ENCODE measurements at regions not wholly inside any gene's neighbourhood (a gene's known extent, or its start where the extent isn't known, plus 50 kb on each side); places are given as distances from the start of the nearest gene placed in this dataset.

GRCh38 chr11:93902921-93903320 is 52.5 kb upstream of the VSTM5 start:
- no peaks in the 10 kb centered on the region for H3K4me1 ChIP-seq (ENCODE audit: insufficient read depth, low read length)
- no peaks in the 10 kb centered on the region for H3K27me3 ChIP-seq (ENCODE audit: insufficient read depth, low read length)
- H3K36me3 ChIP-seq (ENCODE audit: insufficient read depth, low read length), result no peaks in the 10 kb centered on the region
- no peak overlapping the region for H3K4me3 ChIP-seq (ENCODE audit: insufficient read depth, low read length)
- no peaks in the 10 kb centered on the region for H4K20me1 ChIP-seq (ENCODE audit: insufficient read depth, low read length)
- TF ChIP-seq, protein P1, sequence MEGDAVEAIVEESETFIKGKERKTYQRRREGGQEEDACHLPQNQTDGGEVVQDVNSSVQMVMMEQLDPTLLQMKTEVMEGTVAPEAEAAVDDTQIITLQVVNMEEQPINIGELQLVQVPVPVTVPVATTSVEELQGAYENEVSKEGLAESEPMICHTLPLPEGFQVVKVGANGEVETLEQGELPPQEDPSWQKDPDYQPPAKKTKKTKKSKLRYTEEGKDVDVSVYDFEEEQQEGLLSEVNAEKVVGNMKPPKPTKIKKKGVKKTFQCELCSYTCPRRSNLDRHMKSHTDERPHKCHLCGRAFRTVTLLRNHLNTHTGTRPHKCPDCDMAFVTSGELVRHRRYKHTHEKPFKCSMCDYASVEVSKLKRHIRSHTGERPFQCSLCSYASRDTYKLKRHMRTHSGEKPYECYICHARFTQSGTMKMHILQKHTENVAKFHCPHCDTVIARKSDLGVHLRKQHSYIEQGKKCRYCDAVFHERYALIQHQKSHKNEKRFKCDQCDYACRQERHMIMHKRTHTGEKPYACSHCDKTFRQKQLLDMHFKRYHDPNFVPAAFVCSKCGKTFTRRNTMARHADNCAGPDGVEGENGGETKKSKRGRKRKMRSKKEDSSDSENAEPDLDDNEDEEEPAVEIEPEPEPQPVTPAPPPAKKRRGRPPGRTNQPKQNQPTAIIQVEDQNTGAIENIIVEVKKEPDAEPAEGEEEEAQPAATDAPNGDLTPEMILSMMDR (IDR thresholded peaks at IDR 0.05; ENCODE audit: extremely low read depth, low read depth, low read length), result no peak
- no peak overlapping the region for H2AFZ ChIP-seq (ENCODE audit: low read length)
- no peaks in the 10 kb centered on the region for H3K9me3 ChIP-seq (ENCODE audit: low read depth, low read length)
- H3K4me2 ChIP-seq (ENCODE audit: insufficient read depth, low read length), result no peak overlapping the region
- no peak for DNase-seq (ENCODE audit: insufficient read length, low spot score, missing footprints)
- no peak overlapping the region for H3K27ac ChIP-seq (ENCODE audit: low read depth, low read length)
- no peaks in the 10 kb centered on the region for H3K79me2 ChIP-seq (ENCODE audit: insufficient read depth, low read length)

DNA sequence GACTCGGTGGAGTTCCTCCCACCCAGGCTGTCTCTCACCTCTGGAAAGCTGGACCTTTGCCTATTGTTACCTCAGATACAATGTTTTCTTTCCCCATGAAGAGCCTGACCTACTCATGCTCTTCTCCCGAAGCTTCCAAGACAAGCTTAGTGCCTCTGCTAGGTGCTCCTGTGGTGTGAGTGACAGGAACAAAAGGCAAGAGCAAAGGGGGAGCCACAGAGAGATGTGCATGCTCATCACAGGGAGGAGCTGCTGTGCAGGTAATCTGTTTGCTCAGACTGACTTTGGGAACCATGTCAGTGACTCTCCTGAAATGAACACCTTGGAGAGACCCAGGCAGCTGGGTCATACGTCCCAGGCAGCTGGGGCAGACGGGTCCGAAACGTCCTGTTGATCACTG is 53.6 kb upstream of the VSTM5 start:
- H3K4me2 ChIP-seq (ENCODE audit: insufficient read depth, low read length), result no peak overlapping the region
- no peak for DNase-seq (ENCODE audit: insufficient read length, low spot score, missing footprints)
- H3K9me3 ChIP-seq (ENCODE audit: low read depth, low read length), result no peaks in the 10 kb centered on the region
- H4K20me1 ChIP-seq (ENCODE audit: insufficient read depth, low read length), result no peaks in the 10 kb centered on the region
- no peak overlapping the region for H2AFZ ChIP-seq (ENCODE audit: low read length)
- no peaks in the 10 kb centered on the region for H3K27me3 ChIP-seq (ENCODE audit: insufficient read depth, low read length)
- H3K79me2 ChIP-seq (ENCODE audit: insufficient read depth, low read length), result no peaks in the 10 kb centered on the region
- H3K4me3 ChIP-seq (ENCODE audit: insufficient read depth, low read length), result no peak overlapping the region
- TF ChIP-seq, protein P1 (IDR thresholded peaks at IDR 0.05; ENCODE audit: extremely low read depth, low read depth, low read length), result no peak
- no peaks in the 10 kb centered on the region for H3K36me3 ChIP-seq (ENCODE audit: insufficient read depth, low read length)
- no peak overlapping the region for H3K27ac ChIP-seq (ENCODE audit: low read depth, low read length)
- peaks cover 11% of the 10 kb centered on the region for H3K4me1 ChIP-seq (ENCODE audit: insufficient read depth, low read length)

- Histone ChIP-seq H3K79me2 (ENCODE audit: insufficient read depth, low read length) (no peaks in the 10 kb centered on the region), H2AFZ (ENCODE audit: low read length) (no peak overlapping the region), H3K9me3 (ENCODE audit: low read depth, low read length) (no peaks in the 10 kb centered on the region), H3K27ac (ENCODE audit: low read depth, low read length) (no peak overlapping the region), H3K36me3 (ENCODE audit: insufficient read depth, low read length) (no peaks in the 10 kb centered on the region), H3K4me1 (ENCODE audit: insufficient read depth, low read length) (peaks cover 13% of the 10 kb centered on the region), H3K27me3 (ENCODE audit: insufficient read depth, low read length) (no peaks in the 10 kb centered on the region), H3K4me2 (ENCODE audit: insufficient read depth, low read length) (no peak overlapping the region), H3K4me3 (ENCODE audit: insufficient read depth, low read length) (no peak overlapping the region), H4K20me1 (ENCODE audit: insufficient read depth, low read length) (no peaks in the 10 kb centered on the region)
- TF ChIP-seq, protein P1 (IDR thresholded peaks at IDR 0.05; ENCODE audit: extremely low read depth, low read depth, low read length), result no peak
- no peak for DNase-seq (ENCODE audit: insufficient read length, low spot score, missing footprints)
Measured at GRCh38 chr11:93904716-93905115, 54.3 kb upstream of the VSTM5 start.

GRCh38 chr11:93905384-93905783 is 55.0 kb upstream of the VSTM5 start:
- TF ChIP-seq, protein P1 (IDR thresholded peaks at IDR 0.05; ENCODE audit: extremely low read depth, low read depth, low read length), result no peak
- no peak overlapping the region for H3K27ac ChIP-seq (ENCODE audit: low read depth, low read length)
- no peak overlapping the region for H2AFZ ChIP-seq (ENCODE audit: low read length)
- no peaks in the 10 kb centered on the region for H3K9me3 ChIP-seq (ENCODE audit: low read depth, low read length)
- no peak overlapping the region for H3K4me2 ChIP-seq (ENCODE audit: insufficient read depth, low read length)
- no peaks in the 10 kb centered on the region for H3K79me2 ChIP-seq (ENCODE audit: insufficient read depth, low read length)
- DNase-seq (ENCODE audit: insufficient read length, low spot score, missing footprints), result no peak
- no peak overlapping the region for H3K4me3 ChIP-seq (ENCODE audit: insufficient read depth, low read length)
- no peaks in the 10 kb centered on the region for H3K36me3 ChIP-seq (ENCODE audit: insufficient read depth, low read length)
- no peaks in the 10 kb centered on the region for H3K27me3 ChIP-seq (ENCODE audit: insufficient read depth, low read length)
- H3K4me1 ChIP-seq (ENCODE audit: insufficient read depth, low read length), result peaks cover 13% of the 10 kb centered on the region
- H4K20me1 ChIP-seq (ENCODE audit: insufficient read depth, low read length), result no peaks in the 10 kb centered on the region

Data from osteoblast (primary cell).